ENCODE measurements at regions not wholly inside any gene's neighbourhood (a gene's known extent, or its start where the extent isn't known, plus 50 kb on each side); places are given as distances from the start of the nearest gene placed in this dataset.

DNA sequence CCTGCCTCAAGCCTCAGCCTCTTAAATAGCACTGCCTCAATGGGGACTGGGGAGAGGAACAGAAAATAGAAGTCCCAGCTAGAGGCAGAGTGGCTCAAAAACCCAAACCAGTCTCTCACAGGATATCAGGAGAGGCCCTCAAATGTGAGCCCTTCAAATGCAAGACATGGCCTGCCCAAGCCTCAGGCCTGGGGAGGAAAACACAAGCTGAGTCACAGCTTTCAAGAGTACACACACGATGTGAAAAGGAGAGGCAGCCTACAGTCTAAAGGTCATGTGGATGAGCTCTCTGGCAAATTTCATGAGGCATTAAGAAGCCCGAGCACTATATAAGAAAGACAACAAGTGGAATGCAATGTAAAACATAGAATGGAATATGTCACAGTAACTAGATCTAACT, 316.6 kb upstream of the MEX3C start:
- ATAC-seq (ENCODE audit: low read depth in 2 of 2) (no peak), DNase-seq (no peak)
- H3K9me3 ChIP-seq (ENCODE audit: control insufficient read depth in 2 of 2, low read length in 2 of 2): peaks cover 0 to 2% of the 10 kb centered on the region in 2 experiments
- H3K27ac Mint-ChIP-seq: peak overlapping the region in 1 of 3 donors; percentile 51
- no peaks in the 10 kb centered on the region for H3K27me3 ChIP-seq (ENCODE audit: control insufficient read depth, insufficient read depth, low read length)
- H3K4me3 ChIP-seq (ENCODE audit: low read depth, low read length): no peak overlapping the region
- H3K27me3 Mint-ChIP-seq: peaks cover 1% of the 10 kb centered on the region
- H3K36me3 ChIP-seq (ENCODE audit: control insufficient read depth, insufficient read depth, low read length): no peaks in the 10 kb centered on the region
- peaks cover 0 to 6% (median under 1%) of the 10 kb centered on the region in 7 donors for H3K9me3 Mint-ChIP-seq
- H3K4me1 Mint-ChIP-seq: no peaks in the 10 kb centered on the region
- no peak overlapping the region for H3K27ac ChIP-seq (ENCODE audit: insufficient read depth, low read length, poor library complexity, severe bottlenecking)
- no peaks in the 10 kb centered on the region for H3K36me3 Mint-ChIP-seq
- no peaks in the 10 kb centered on the region for H3K4me1 ChIP-seq (ENCODE audit: control insufficient read depth, insufficient read depth, low read length, poor library complexity, severe bottlenecking)
- no peak overlapping the region for H3K4me3 Mint-ChIP-seq

DNA sequence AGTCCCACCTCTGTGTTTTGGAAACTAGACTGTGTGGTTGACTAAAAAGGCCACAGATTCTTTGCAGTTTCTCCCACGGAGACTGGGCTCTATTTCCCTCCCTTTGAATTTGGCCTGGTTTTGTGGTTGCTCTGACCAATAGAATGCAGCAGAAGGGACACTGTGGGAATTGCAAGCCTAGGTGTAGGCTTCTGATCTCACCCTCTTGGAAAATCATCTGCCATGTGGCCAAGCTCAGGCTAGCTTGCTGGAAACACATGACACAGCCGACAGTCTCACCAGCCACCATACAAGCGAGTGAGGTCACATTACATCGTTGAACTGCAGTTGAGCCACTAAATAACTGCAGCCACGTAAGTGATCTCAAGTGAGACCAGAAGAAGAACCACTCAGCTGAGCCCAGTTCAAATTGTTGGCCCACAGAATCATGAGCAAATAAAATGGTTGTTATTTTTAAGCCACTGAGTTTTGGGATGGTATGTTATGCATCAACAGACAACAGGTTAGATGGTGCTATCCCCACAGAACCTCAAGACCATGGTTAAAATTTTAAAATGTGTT, 319.1 kb upstream of the MEX3C start:
- no peaks in the 10 kb centered on the region for H3K27me3 Mint-ChIP-seq
- H3K36me3 Mint-ChIP-seq: no peaks in the 10 kb centered on the region
- DNase-seq: no peak
- no peak overlapping the region for H3K27ac ChIP-seq (ENCODE audit: insufficient read depth, low read length, poor library complexity, severe bottlenecking)
- H3K36me3 ChIP-seq (ENCODE audit: control insufficient read depth, insufficient read depth, low read length): no peaks in the 10 kb centered on the region
- no peak overlapping the region for H3K4me3 ChIP-seq (ENCODE audit: low read depth, low read length)
- H3K4me1 Mint-ChIP-seq: no peaks in the 10 kb centered on the region
- ATAC-seq (ENCODE audit: low read depth in 2 of 2): no peak
- no peak overlapping the region for H3K4me3 Mint-ChIP-seq
- no peak overlapping the region for H3K27ac Mint-ChIP-seq
- H3K27me3 ChIP-seq (ENCODE audit: control insufficient read depth, insufficient read depth, low read length): no peaks in the 10 kb centered on the region
- H3K9me3 Mint-ChIP-seq: no peaks in the 10 kb centered on the region
- no peaks in the 10 kb centered on the region for H3K9me3 ChIP-seq (ENCODE audit: control insufficient read depth in 2 of 2, low read length in 2 of 2)
- no peaks in the 10 kb centered on the region for H3K4me1 ChIP-seq (ENCODE audit: control insufficient read depth, insufficient read depth, low read length, poor library complexity, severe bottlenecking)

DNA sequence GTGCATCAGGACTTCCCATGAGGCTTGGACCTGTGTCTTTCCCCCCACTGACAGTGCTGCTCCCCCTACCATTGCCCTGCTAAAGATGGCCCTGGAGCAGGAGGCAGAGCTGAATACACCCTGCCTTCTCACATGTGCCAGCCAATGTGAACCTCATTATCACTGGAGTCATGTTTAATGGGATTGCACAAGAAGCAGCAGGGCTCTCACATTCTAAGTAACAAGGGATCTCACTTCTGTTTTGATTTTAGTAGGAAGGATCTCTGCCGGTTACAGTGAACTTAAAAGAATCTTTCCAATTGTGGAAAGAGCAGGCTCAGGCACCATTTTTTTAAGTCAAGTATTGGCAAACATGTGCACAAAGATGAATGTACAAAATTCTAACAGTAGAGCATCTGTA, 322.1 kb upstream of the MEX3C start:
- no peak for DNase-seq
- ATAC-seq (ENCODE audit: low read depth in 2 of 2): no peak
- no peaks in the 10 kb centered on the region for H3K36me3 ChIP-seq (ENCODE audit: control insufficient read depth, insufficient read depth, low read length)
- H3K27me3 ChIP-seq (ENCODE audit: control insufficient read depth, insufficient read depth, low read length): no peaks in the 10 kb centered on the region
- no peak overlapping the region for H3K27ac ChIP-seq (ENCODE audit: insufficient read depth, low read length, poor library complexity, severe bottlenecking)
- H3K4me3 Mint-ChIP-seq: no peak overlapping the region
- H3K27ac Mint-ChIP-seq: no peak overlapping the region
- no peaks in the 10 kb centered on the region for H3K36me3 Mint-ChIP-seq
- H3K4me3 ChIP-seq (ENCODE audit: low read depth, low read length): no peak overlapping the region
- H3K4me1 Mint-ChIP-seq: no peaks in the 10 kb centered on the region
- no peaks in the 10 kb centered on the region for H3K27me3 Mint-ChIP-seq
- no peaks in the 10 kb centered on the region for H3K4me1 ChIP-seq (ENCODE audit: control insufficient read depth, insufficient read depth, low read length, poor library complexity, severe bottlenecking)
- H3K9me3 Mint-ChIP-seq: no peaks in the 10 kb centered on the region
- no peaks in the 10 kb centered on the region for H3K9me3 ChIP-seq (ENCODE audit: control insufficient read depth in 2 of 2, low read length in 2 of 2)

DNA sequence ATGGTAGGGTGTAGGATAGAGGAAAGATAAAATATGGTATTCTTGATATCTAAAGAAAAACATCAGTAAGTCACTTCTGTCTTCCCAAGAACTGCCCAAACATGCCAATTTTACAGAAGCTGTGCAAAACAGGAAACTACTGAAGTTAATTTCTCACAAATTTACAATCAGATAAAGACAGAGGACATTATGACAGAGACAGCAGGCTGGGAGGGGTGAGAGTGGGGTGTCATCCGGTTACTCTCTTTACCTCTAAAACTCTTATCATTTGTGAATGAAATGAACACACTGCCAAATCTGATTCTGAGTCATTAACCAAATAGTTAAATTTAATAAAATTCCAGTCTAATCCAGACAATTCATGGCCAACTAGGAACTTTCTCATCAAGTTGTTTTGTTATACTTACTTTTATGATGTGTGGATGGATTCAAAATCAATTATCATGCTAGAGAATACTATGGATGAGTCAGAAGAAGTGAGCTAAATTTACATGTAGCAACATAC, 323.2 kb upstream of the MEX3C start:
- Mint-ChIP-seq H3K27ac (no peak overlapping the region), H3K27me3 (no peaks in the 10 kb centered on the region), H3K4me1 (no peaks in the 10 kb centered on the region), H3K4me3 (no peak overlapping the region), H3K9me3 (no peaks in the 10 kb centered on the region), H3K36me3 (no peaks in the 10 kb centered on the region)
- DNase-seq (peak in 1 of 3 donors; percentile 32), ATAC-seq (ENCODE audit: low read depth in 2 of 2) (peak; percentile 54 to 68)
- Histone ChIP-seq H3K27me3 (ENCODE audit: control insufficient read depth, insufficient read depth, low read length) (no peaks in the 10 kb centered on the region), H3K27ac (ENCODE audit: insufficient read depth, low read length, poor library complexity, severe bottlenecking) (no peak overlapping the region), H3K4me3 (ENCODE audit: low read depth, low read length) (peak overlapping the region; percentile 0), H3K9me3 (ENCODE audit: control insufficient read depth in 2 of 2, low read length in 2 of 2) (no peaks in the 10 kb centered on the region), H3K36me3 (ENCODE audit: control insufficient read depth, insufficient read depth, low read length) (no peaks in the 10 kb centered on the region), H3K4me1 (ENCODE audit: control insufficient read depth, insufficient read depth, low read length, poor library complexity, severe bottlenecking) (no peaks in the 10 kb centered on the region)

DNA sequence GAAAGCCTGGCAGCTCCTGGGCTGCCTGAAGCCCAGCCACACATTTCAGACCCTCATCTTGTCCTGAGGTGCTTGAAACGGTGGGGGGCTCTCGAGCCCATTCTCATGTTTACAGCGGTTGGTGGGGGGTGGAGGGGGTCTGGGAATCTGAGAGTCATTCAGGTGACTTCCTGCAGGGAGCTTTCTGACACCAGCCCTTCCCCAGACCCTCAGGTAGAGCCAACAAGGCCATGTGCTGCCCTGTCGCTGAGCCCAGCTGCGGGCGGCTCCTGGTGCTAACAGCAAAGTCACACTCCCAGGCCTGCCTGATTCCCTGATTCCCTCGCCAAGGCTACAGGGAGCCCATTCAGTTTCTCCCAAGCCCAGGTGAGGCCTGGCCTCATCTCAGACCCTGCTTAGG, 324.9 kb upstream of the MEX3C start:
- Histone ChIP-seq H3K4me1 (ENCODE audit: control insufficient read depth, insufficient read depth, low read length, poor library complexity, severe bottlenecking) (no peaks in the 10 kb centered on the region), H3K9me3 (ENCODE audit: control insufficient read depth in 2 of 2, low read length in 2 of 2) (no peaks in the 10 kb centered on the region), H3K36me3 (ENCODE audit: control insufficient read depth, insufficient read depth, low read length) (no peaks in the 10 kb centered on the region), H3K4me3 (ENCODE audit: low read depth, low read length) (no peak overlapping the region), H3K27me3 (ENCODE audit: control insufficient read depth, insufficient read depth, low read length) (no peaks in the 10 kb centered on the region), H3K27ac (ENCODE audit: insufficient read depth, low read length, poor library complexity, severe bottlenecking) (no peak overlapping the region)
- ATAC-seq (ENCODE audit: low read depth in 2 of 2) (no peak), DNase-seq (no peak)
- no peaks in the 10 kb centered on the region for H3K36me3 Mint-ChIP-seq
- H3K27me3 Mint-ChIP-seq: no peaks in the 10 kb centered on the region
- H3K9me3 Mint-ChIP-seq: no peaks in the 10 kb centered on the region
- no peak overlapping the region for H3K27ac Mint-ChIP-seq
- H3K4me3 Mint-ChIP-seq: no peak overlapping the region
- peaks cover 0 to under 1% (median 0%) of the 10 kb centered on the region in 4 donors for H3K4me1 Mint-ChIP-seq

DNA sequence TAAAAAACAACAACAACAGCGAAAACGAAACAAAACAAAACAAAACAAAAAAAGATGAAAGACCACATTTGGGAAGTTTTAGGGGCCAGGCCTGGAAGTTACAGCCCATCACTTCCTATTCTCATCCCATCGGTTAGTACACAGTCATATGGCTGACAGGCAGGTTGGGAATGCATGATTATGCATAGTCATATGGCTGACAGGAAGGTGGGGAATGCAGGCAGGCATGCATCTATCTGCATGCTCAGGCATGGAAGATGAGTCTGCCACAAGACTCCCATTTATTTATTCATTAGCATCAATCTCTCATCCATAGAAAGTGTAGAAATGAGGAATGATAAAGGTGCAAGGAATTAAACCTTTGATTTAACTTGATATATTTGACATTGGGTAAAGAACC, 325.3 kb upstream of the MEX3C start:
- no peaks in the 10 kb centered on the region for H3K27me3 Mint-ChIP-seq
- no peak overlapping the region for H3K27ac ChIP-seq (ENCODE audit: insufficient read depth, low read length, poor library complexity, severe bottlenecking)
- DNase-seq (no peak), ATAC-seq (ENCODE audit: low read depth in 2 of 2) (no peak)
- no peak overlapping the region for H3K4me3 ChIP-seq (ENCODE audit: low read depth, low read length)
- no peaks in the 10 kb centered on the region for H3K4me1 ChIP-seq (ENCODE audit: control insufficient read depth, insufficient read depth, low read length, poor library complexity, severe bottlenecking)
- no peaks in the 10 kb centered on the region for H3K27me3 ChIP-seq (ENCODE audit: control insufficient read depth, insufficient read depth, low read length)
- H3K9me3 ChIP-seq (ENCODE audit: control insufficient read depth in 2 of 2, low read length in 2 of 2): no peaks in the 10 kb centered on the region
- H3K9me3 Mint-ChIP-seq: no peaks in the 10 kb centered on the region
- H3K36me3 Mint-ChIP-seq: no peaks in the 10 kb centered on the region
- no peak overlapping the region for H3K4me3 Mint-ChIP-seq
- no peaks in the 10 kb centered on the region for H3K36me3 ChIP-seq (ENCODE audit: control insufficient read depth, insufficient read depth, low read length)
- no peak overlapping the region for H3K27ac Mint-ChIP-seq
- peaks cover 0 to 1% (median 0%) of the 10 kb centered on the region in 4 donors for H3K4me1 Mint-ChIP-seq

DNA sequence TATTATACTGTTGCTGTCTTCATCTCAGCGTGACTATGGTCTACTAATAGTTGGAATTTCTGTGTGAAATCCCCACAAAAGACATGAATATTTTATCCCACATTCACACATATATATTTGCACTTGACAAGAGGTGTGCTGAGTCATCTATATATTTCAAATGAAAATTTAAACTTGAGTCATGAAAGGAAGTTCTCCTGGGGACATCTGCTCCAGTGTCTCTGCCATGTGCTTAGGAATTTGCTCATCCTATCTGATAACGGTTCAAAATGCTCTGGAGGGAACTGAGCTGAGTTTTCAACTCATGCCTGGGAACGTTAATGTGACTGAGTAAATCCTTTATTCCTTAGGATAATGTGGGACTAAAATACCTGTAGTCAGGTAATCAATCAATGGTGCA, 326.2 kb upstream of the MEX3C start:
- DNase-seq (no peak), ATAC-seq (ENCODE audit: low read depth in 2 of 2) (no peak)
- Histone ChIP-seq H3K27ac (ENCODE audit: insufficient read depth, low read length, poor library complexity, severe bottlenecking) (no peak overlapping the region), H3K4me1 (ENCODE audit: control insufficient read depth, insufficient read depth, low read length, poor library complexity, severe bottlenecking) (no peaks in the 10 kb centered on the region), H3K27me3 (ENCODE audit: control insufficient read depth, insufficient read depth, low read length) (no peaks in the 10 kb centered on the region), H3K9me3 (ENCODE audit: control insufficient read depth in 2 of 2, low read length in 2 of 2) (no peaks in the 10 kb centered on the region), H3K4me3 (ENCODE audit: low read depth, low read length) (no peak overlapping the region), H3K36me3 (ENCODE audit: control insufficient read depth, insufficient read depth, low read length) (no peaks in the 10 kb centered on the region)
- no peaks in the 10 kb centered on the region for H3K27me3 Mint-ChIP-seq
- no peak overlapping the region for H3K4me3 Mint-ChIP-seq
- H3K36me3 Mint-ChIP-seq: no peaks in the 10 kb centered on the region
- H3K27ac Mint-ChIP-seq: no peak overlapping the region
- H3K9me3 Mint-ChIP-seq: no peaks in the 10 kb centered on the region
- H3K4me1 Mint-ChIP-seq: peaks cover 0 to 1% (median 0%) of the 10 kb centered on the region in 4 donors

DNA sequence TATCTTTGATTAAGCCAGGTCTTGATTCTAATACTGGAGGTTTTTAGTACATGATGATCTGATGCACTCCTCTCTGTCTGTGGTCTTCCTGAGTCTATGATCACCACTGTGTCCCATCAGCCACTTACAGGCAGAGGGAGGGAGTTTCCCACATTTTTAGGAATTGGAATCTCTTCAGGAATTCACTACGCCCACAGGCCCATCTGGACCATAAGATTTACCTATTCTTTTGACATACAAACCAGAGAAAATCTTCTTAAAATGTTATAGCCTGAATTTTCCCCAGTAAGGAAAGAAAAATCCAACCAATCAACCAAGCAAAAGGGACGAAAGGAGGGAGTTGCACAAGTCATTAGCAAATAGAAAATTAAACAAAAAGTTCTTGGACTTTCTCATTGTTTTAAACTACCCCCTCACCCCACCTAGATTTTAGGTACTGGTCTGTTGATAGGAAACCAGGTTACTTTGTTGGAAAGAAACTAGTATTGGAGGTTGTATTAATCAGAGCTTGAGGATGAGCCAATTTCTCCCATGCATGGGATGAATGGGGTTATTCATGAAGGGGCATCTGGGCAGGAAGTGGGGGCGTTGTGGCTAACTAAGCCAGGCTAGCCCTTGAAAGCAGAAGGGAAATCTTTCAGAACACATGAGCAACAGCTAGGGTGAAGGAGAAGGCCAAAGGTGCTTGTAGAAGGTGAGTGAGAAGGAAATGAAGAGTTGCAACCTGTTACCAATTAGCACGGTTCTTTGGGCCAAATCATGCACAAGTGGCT, 328.2 kb upstream of the MEX3C start:
- Mint-ChIP-seq H3K27me3 (no peaks in the 10 kb centered on the region), H3K27ac (no peak overlapping the region), H3K36me3 (no peaks in the 10 kb centered on the region), H3K4me1 (peaks cover 0 to 1% (median 0%) of the 10 kb centered on the region in 4 donors), H3K9me3 (no peaks in the 10 kb centered on the region), H3K4me3 (no peak overlapping the region)
- DNase-seq (no peak), ATAC-seq (ENCODE audit: low read depth in 2 of 2) (no peak)
- Histone ChIP-seq H3K4me3 (ENCODE audit: low read depth, low read length) (no peak overlapping the region), H3K4me1 (ENCODE audit: control insufficient read depth, insufficient read depth, low read length, poor library complexity, severe bottlenecking) (no peaks in the 10 kb centered on the region), H3K36me3 (ENCODE audit: control insufficient read depth, insufficient read depth, low read length) (no peaks in the 10 kb centered on the region), H3K27ac (ENCODE audit: insufficient read depth, low read length, poor library complexity, severe bottlenecking) (no peak overlapping the region), H3K27me3 (ENCODE audit: control insufficient read depth, insufficient read depth, low read length) (no peaks in the 10 kb centered on the region), H3K9me3 (ENCODE audit: control insufficient read depth in 2 of 2, low read length in 2 of 2) (no peaks in the 10 kb centered on the region)
